HEK293T (cell line): ENCODE measurements at regions not wholly inside any gene's neighbourhood (a gene's known extent, or its start where the extent isn't known, plus 50 kb on each side); places are given as distances from the start of the nearest gene placed in this dataset.
"Not testable (repeated sequence)": the region's sequence is repeated elsewhere in the genome, so short reads cannot be mapped to it uniquely, and the experiment has no call there.

ENCODE experiments used
- CTCF ChIA-PET: fragments of 350-600 bp; formaldehyde crosslinking; extraction: SDS; loops from one replicate; lab custom pipeline; 2021; ENCODE audit warnings: antibody characterized with exemption, inconsistent platforms; lab: Yijun Ruan, JAX
- POLR2A ChIA-PET: fragments of 350-600 bp; formaldehyde crosslinking; extraction: SDS; loops from one replicate; lab custom pipeline; 2020; ENCODE audit warnings: antibody characterized with exemption, inconsistent platforms; lab: Yijun Ruan, JAX
- DNase-seq: peaks from one replicate; pipeline ENCODE4 v3.0.0; 2012; ENCODE audit warnings: mixed read lengths; ENCODE audit errors: extremely low spot score
- ARNT ChIP-seq: fragments of 450-650 bp; IDR thresholded peaks from 2 replicates; pipeline ENCODE4 v1.6.1; 2017; ENCODE audit warnings: mild to moderate bottlenecking
- BHLHE40 ChIP-seq: fragments of 450-650 bp; IDR thresholded peaks from 2 replicates; pipeline ENCODE4 v1.6.1; 2016; ENCODE audit warnings: mild to moderate bottlenecking, moderate library complexity, borderline replicate concordance
- CTBP1 ChIP-seq: fragments of 450-650 bp; IDR thresholded peaks from 2 replicates; pipeline ENCODE4 v1.6.1; 2016; ENCODE audit warnings: borderline replicate concordance
- ELF4 ChIP-seq: fragments of 450-650 bp; IDR thresholded peaks from 2 replicates; pipeline ENCODE4 v1.6.1; 2017; ENCODE audit warnings: antibody characterized with exemption
- FOXA1 ChIP-seq: fragments of 450-650 bp; IDR thresholded peaks from 2 replicates; pipeline ENCODE4 v1.6.1; 2016; ENCODE audit warnings: mild to moderate bottlenecking
- FOXK2 ChIP-seq: fragments of 450-650 bp; IDR thresholded peaks from 2 replicates; pipeline ENCODE4 v1.6.1; 2016; ENCODE audit warnings: mild to moderate bottlenecking
- FOXM1 ChIP-seq: fragments of 450-650 bp; IDR thresholded peaks from 2 replicates; pipeline ENCODE4 v1.6.1; 2017; ENCODE audit warnings: mild to moderate bottlenecking, borderline replicate concordance
- HDGF ChIP-seq: fragments of 450-650 bp; IDR thresholded peaks from 2 replicates; pipeline ENCODE4 v1.6.1; 2017; ENCODE audit warnings: antibody characterized with exemption, borderline replicate concordance
- L3MBTL2 ChIP-seq: fragments of 450-650 bp; conservative IDR thresholded peaks from 2 replicates; pipeline ENCODE4 v1.6.1; 2016; ENCODE audit warnings: mild to moderate bottlenecking
- LEF1 ChIP-seq: fragments of 450-650 bp; IDR thresholded peaks from 2 replicates; pipeline ENCODE4 v1.6.1; 2017; ENCODE audit warnings: mild to moderate bottlenecking, borderline replicate concordance
- NFRKB ChIP-seq: fragments of 450-650 bp; IDR thresholded peaks from 2 replicates; pipeline ENCODE4 v1.6.1; 2016; ENCODE audit warnings: mild to moderate bottlenecking, moderate library complexity
- PKNOX1 ChIP-seq: fragments of 450-650 bp; IDR thresholded peaks from 2 replicates; pipeline ENCODE4 v1.6.1; 2016
- SP1 ChIP-seq: fragments of 450-650 bp; IDR thresholded peaks from 2 replicates; pipeline ENCODE4 v1.6.1; 2017
- SUZ12 ChIP-seq: fragments of 450-650 bp; IDR thresholded peaks from 2 replicates; pipeline ENCODE4 v1.6.1; 2016; ENCODE audit warnings: mild to moderate bottlenecking
- TARDBP ChIP-seq: fragments of 450-650 bp; IDR thresholded peaks from 2 replicates; pipeline ENCODE4 v1.6.1; 2016
- ZNF384 ChIP-seq: fragments of 450-650 bp; IDR thresholded peaks from 2 replicates; pipeline ENCODE4 v1.6.1; 2016

GRCh38 chr10:81576336-81576735 lies 298.7 kb upstream of the NRG3 start:
- ChIA-PET POLR2A (no interaction called here), CTCF (no interaction called here)
- no peak for TF ChIP-seq SP1
- no peak for TF ChIP-seq TARDBP
- TF ChIP-seq FOXM1, result no peak
- TF ChIP-seq HDGF, result no peak
- no peak for TF ChIP-seq BHLHE40
- no peak for DNase-seq

GRCh38 chr10:81594991-81595390 lies 280.0 kb upstream of the NRG3 start:
- TF ChIP-seq FOXM1 (no peak), FOXK2 (no peak), HDGF (no peak), FOXA1 (no peak), ARNT (no peak), CTBP1 (no peak), L3MBTL2 (no peak), BHLHE40 (no peak), SP1 (no peak), TARDBP (no peak), ELF4 (no peak), NFRKB (no peak), LEF1 (no peak), PKNOX1 (no peak), ZNF384 (no peak), SUZ12 (no peak)
- CTCF ChIA-PET, result no interaction called here
- POLR2A ChIA-PET, result no interaction called here
- no peak for DNase-seq

GRCh38 chr10:81600185-81600584 lies 274.8 kb upstream of the NRG3 start:
- CTCF ChIA-PET, result no interaction called here
- TF ChIP-seq ARNT, result no peak
- TF ChIP-seq LEF1, result no peak
- TF ChIP-seq L3MBTL2, result no peak
- TF ChIP-seq ELF4, result no peak
- DNase-seq, result no peak
- POLR2A ChIA-PET, result no interaction called here

- POLR2A ChIA-PET, result no interaction called here
- DNase-seq, result no peak
- CTCF ChIA-PET, result no interaction called here
- TF ChIP-seq SP1 (no peak), TARDBP (no peak), ARNT (no peak), LEF1 (no peak), L3MBTL2 (no peak), PKNOX1 (no peak), SUZ12 (no peak), ZNF384 (no peak), FOXM1 (no peak)
Measured at GRCh38 chr10:81603106-81603620, 271.8 kb upstream of the NRG3 start.

GRCh38 chr10:81644485-81644884 lies 230.5 kb upstream of the NRG3 start:
- POLR2A ChIA-PET, DNase-seq, CTCF ChIA-PET: not testable (repeated sequence)

GRCh38 chr10:81655986-81656385 lies 219.0 kb upstream of the NRG3 start:
- no peak for DNase-seq
- CTCF ChIA-PET, result no interaction called here
- POLR2A ChIA-PET, result no interaction called here
- TF ChIP-seq ARNT (no peak), BHLHE40 (no peak), TARDBP (no peak), CTBP1 (no peak), PKNOX1 (no peak), ZNF384 (no peak), SUZ12 (no peak), ELF4 (no peak)

- ChIA-PET CTCF (no interaction called here), POLR2A (no interaction called here)
- no peak for DNase-seq
- TF ChIP-seq SP1 (no peak), FOXM1 (no peak)
Measured at GRCh38 chr10:81662837-81663236, 212.2 kb upstream of the NRG3 start.

GRCh38 chr10:81664800-81665199 lies 210.2 kb upstream of the NRG3 start:
- POLR2A ChIA-PET, CTCF ChIA-PET, DNase-seq: not testable (repeated sequence)
